SH-SY5Y (cell line): ENCODE measurements at regions not wholly inside any gene's neighbourhood (a gene's known extent, or its start where the extent isn't known, plus 50 kb on each side); places are given as distances from the start of the nearest gene placed in this dataset.

Source experiments
- GATA2 ChIP-seq: IDR thresholded peaks from 2 replicates; pipeline ENCODE4 v1.6.1; 2011; ENCODE audit warnings: mild to moderate bottlenecking, low read depth, low read length
- GATA3 ChIP-seq: IDR thresholded peaks from 2 replicates; pipeline ENCODE4 v1.6.1; 2011; ENCODE audit warnings: low read depth, mild to moderate bottlenecking, low read length, moderate library complexity

GRCh38 chr6:142605922-142606485 lies 304.2 kb downstream of the ADGRG6 start:
- TF ChIP-seq GATA2 (no peak), GATA3 (no peak)
